ENCODE measurements at regions not wholly inside any gene's neighbourhood (a gene's known extent, or its start where the extent isn't known, plus 50 kb on each side); places are given as distances from the start of the nearest gene placed in this dataset.

- TF ChIP-seq POLR2A (IDR thresholded peaks at IDR 0.05) (no peak), CTCF (IDR thresholded peaks at IDR 0.05) (no peak)
- DNase-seq (ENCODE audit: low spot score): no peak
- no peaks in the 10 kb centered on the region for H3K9me3 ChIP-seq
- intact Hi-C loops (cut with DNase I): no loop called here
- no peak overlapping the region for H3K27ac ChIP-seq
- H3K4me3 ChIP-seq: no peak overlapping the region
- 89% methylated on average over 8 of the region's 8 CpGs for WGBS
- H3K27me3 ChIP-seq (replicated peaks; ENCODE audit: insufficient read depth): no peaks in the 10 kb centered on the region
- no peaks in the 10 kb centered on the region for H3K4me1 ChIP-seq (replicated peaks)
- no peaks in the 10 kb centered on the region for H3K36me3 ChIP-seq
These were observed 110.0 kb upstream of the SLC22A23 start for GRCh38 chr6:3566812-3567211.

GRCh38 chr6:3565291-3565690 is 108.4 kb upstream of the SLC22A23 start:
- no peaks in the 10 kb centered on the region for H3K4me1 ChIP-seq (replicated peaks)
- H3K4me3 ChIP-seq: no peak overlapping the region
- DNase-seq (ENCODE audit: low spot score): no peak
- H3K27me3 ChIP-seq (replicated peaks; ENCODE audit: insufficient read depth): no peaks in the 10 kb centered on the region
- H3K9me3 ChIP-seq: no peaks in the 10 kb centered on the region
- H3K36me3 ChIP-seq: no peaks in the 10 kb centered on the region
- intact Hi-C loops (cut with DNase I): no loop called here
- H3K27ac ChIP-seq: no peak overlapping the region
- WGBS: 95% methylated on average over 3 of the region's 3 CpGs
- TF ChIP-seq POLR2A (IDR thresholded peaks at IDR 0.05) (no peak), POLR2AphosphoS5 (IDR thresholded peaks at IDR 0.05) (no peak), CTCF (IDR thresholded peaks at IDR 0.05) (no peak)

- Histone ChIP-seq H3K4me3 (no peak overlapping the region), H3K4me1 (replicated peaks) (no peaks in the 10 kb centered on the region), H3K36me3 (no peaks in the 10 kb centered on the region), H3K27ac (no peak overlapping the region), H3K27me3 (replicated peaks; ENCODE audit: insufficient read depth) (no peaks in the 10 kb centered on the region), H3K9me3 (no peaks in the 10 kb centered on the region)
- DNase-seq (ENCODE audit: low spot score): no peak
- TF ChIP-seq POLR2A (IDR thresholded peaks at IDR 0.05): no peak
- TF ChIP-seq CTCF (IDR thresholded peaks at IDR 0.05): no peak
- TF ChIP-seq POLR2AphosphoS5 (IDR thresholded peaks at IDR 0.05): no peak
- WGBS: 42% methylated on average over 1 of the region's 1 CpG
- intact Hi-C loops (cut with DNase I): no loop called here
These were observed 104.9 kb upstream of the SLC22A23 start for GRCh38 chr6:3561725-3562124.

- no peaks in the 10 kb centered on the region for H3K36me3 ChIP-seq
- intact Hi-C loops (cut with DNase I): no loop called here
- no peak for TF ChIP-seq POLR2A (IDR thresholded peaks at IDR 0.05)
- no peak for TF ChIP-seq POLR2AphosphoS5 (IDR thresholded peaks at IDR 0.05)
- TF ChIP-seq CTCF (IDR thresholded peaks at IDR 0.05): no peak
- H3K9me3 ChIP-seq: no peaks in the 10 kb centered on the region
- DNase-seq (ENCODE audit: low spot score): no peak
- no peak overlapping the region for H3K4me3 ChIP-seq
- H3K4me1 ChIP-seq (replicated peaks): no peaks in the 10 kb centered on the region
- no peak overlapping the region for H3K27ac ChIP-seq
- no peaks in the 10 kb centered on the region for H3K27me3 ChIP-seq (replicated peaks; ENCODE audit: insufficient read depth)
- 74% methylated on average over 1 of the region's 1 CpG for WGBS
These were observed 103.4 kb upstream of the SLC22A23 start for GRCh38 chr6:3560211-3560610.

GRCh38 chr6:3559561-3559960 is 102.7 kb upstream of the SLC22A23 start:
- H3K4me1 ChIP-seq (replicated peaks): no peaks in the 10 kb centered on the region
- no peaks in the 10 kb centered on the region for H3K36me3 ChIP-seq
- intact Hi-C loops (cut with DNase I): no loop called here
- H3K4me3 ChIP-seq: no peak overlapping the region
- 79% methylated on average over 3 of the region's 3 CpGs for WGBS
- H3K27ac ChIP-seq: no peak overlapping the region
- TF ChIP-seq CTCF (IDR thresholded peaks at IDR 0.05) (no peak), POLR2AphosphoS5 (IDR thresholded peaks at IDR 0.05) (no peak), POLR2A (IDR thresholded peaks at IDR 0.05) (no peak)
- no peaks in the 10 kb centered on the region for H3K9me3 ChIP-seq
- no peaks in the 10 kb centered on the region for H3K27me3 ChIP-seq (replicated peaks; ENCODE audit: insufficient read depth)
- DNase-seq (ENCODE audit: low spot score): no peak

All from prostate gland (tissue), 2 donors.